ENCODE measurements at regions not wholly inside any gene's neighbourhood (a gene's known extent, or its start where the extent isn't known, plus 50 kb on each side); places are given as distances from the start of the nearest gene placed in this dataset.

GRCh38 chr2:129895526-129896082 lies 83.9 kb upstream of the RAB6C start:
- Histone ChIP-seq H3K79me2 (ENCODE audit: low read length) (no peaks in the 10 kb centered on the region), H3K9ac (ENCODE audit: low read length) (no peak overlapping the region), H4K20me1 (ENCODE audit: insufficient read depth, low read length) (no peaks in the 10 kb centered on the region), H3K9me3 (ENCODE audit: insufficient read depth, low read length) (no peaks in the 10 kb centered on the region), H3K4me3 (ENCODE audit: low read length) (no peak overlapping the region), H2AFZ (ENCODE audit: low read depth, low read length) (no peak overlapping the region), H3K27ac (ENCODE audit: low read length) (no peak overlapping the region), H3K4me1 (ENCODE audit: low read length) (no peaks in the 10 kb centered on the region), H3K4me2 (ENCODE audit: low read length) (no peak overlapping the region), H3K36me3 (replicated peaks; ENCODE audit: low read depth, low read length) (no peaks in the 10 kb centered on the region), H3K27me3 (ENCODE audit: low read depth, low read length) (no peaks in the 10 kb centered on the region; the same call in 1 of the 2 replicates)
- no peak for TF ChIP-seq EZH2phosphoT487 (IDR thresholded peaks at IDR 0.05; ENCODE audit: low read depth)
- TF ChIP-seq, protein P1, sequence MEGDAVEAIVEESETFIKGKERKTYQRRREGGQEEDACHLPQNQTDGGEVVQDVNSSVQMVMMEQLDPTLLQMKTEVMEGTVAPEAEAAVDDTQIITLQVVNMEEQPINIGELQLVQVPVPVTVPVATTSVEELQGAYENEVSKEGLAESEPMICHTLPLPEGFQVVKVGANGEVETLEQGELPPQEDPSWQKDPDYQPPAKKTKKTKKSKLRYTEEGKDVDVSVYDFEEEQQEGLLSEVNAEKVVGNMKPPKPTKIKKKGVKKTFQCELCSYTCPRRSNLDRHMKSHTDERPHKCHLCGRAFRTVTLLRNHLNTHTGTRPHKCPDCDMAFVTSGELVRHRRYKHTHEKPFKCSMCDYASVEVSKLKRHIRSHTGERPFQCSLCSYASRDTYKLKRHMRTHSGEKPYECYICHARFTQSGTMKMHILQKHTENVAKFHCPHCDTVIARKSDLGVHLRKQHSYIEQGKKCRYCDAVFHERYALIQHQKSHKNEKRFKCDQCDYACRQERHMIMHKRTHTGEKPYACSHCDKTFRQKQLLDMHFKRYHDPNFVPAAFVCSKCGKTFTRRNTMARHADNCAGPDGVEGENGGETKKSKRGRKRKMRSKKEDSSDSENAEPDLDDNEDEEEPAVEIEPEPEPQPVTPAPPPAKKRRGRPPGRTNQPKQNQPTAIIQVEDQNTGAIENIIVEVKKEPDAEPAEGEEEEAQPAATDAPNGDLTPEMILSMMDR (IDR thresholded peaks at IDR 0.05; ENCODE audit: low read depth, low read length), result no peak

DNA sequence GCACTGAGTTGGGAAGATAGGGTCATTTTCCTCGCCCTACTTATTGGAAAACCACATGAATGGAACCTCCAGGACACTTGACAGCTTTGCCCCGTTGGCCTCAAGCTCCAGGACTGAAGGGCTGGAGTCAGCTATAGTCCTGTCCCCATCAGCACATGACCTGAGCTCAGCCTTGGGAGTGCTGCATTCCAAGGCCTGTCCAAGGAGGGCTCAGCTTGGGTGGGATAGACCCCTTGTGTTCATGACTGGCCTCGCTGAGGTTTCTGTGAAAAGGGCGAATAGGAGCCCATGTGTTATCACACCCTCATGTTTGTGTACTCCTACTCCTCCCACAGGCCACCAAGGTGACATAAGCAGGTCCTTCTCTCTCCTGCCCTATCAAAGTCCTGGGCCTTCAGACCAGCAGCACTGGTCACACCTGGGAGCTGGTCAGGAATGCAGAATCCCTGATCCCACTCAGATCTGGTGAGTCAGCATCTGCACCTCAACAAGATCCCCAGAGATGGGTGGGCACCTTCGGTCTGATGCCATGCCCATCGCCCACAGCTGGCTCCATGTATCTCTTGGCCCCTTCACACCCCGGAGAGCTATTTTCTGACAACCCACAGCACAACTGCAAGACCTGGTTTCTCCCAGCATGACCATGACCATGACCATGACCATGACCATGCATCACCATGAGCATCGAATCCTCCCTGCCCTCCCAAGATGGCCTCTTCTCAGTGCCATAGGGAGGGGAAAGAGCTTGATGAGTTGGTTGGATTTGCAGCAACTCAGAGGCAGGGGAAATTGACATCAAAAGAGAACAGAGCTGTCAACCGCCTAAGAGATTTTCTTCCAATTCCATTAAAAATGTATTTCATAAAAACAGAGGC lies 83.0 kb upstream of the RAB6C start:
- Histone ChIP-seq H3K4me2 (ENCODE audit: low read length) (no peak overlapping the region), H3K4me1 (ENCODE audit: low read length) (no peaks in the 10 kb centered on the region), H4K20me1 (ENCODE audit: insufficient read depth, low read length) (no peaks in the 10 kb centered on the region), H3K79me2 (ENCODE audit: low read length) (no peaks in the 10 kb centered on the region), H3K27ac (ENCODE audit: low read length) (no peak overlapping the region), H3K36me3 (replicated peaks; ENCODE audit: low read depth, low read length) (no peaks in the 10 kb centered on the region), H3K27me3 (ENCODE audit: low read depth, low read length) (no peaks in the 10 kb centered on the region; the same call in 1 of the 2 replicates), H2AFZ (ENCODE audit: low read depth, low read length) (no peak overlapping the region), H3K9ac (ENCODE audit: low read length) (no peak overlapping the region), H3K4me3 (ENCODE audit: low read length) (no peak overlapping the region), H3K9me3 (ENCODE audit: insufficient read depth, low read length) (no peaks in the 10 kb centered on the region)
- TF ChIP-seq EZH2phosphoT487 (IDR thresholded peaks at IDR 0.05; ENCODE audit: low read depth), result no peak
- TF ChIP-seq, protein P1 (IDR thresholded peaks at IDR 0.05; ENCODE audit: low read depth, low read length), result no peak

DNA sequence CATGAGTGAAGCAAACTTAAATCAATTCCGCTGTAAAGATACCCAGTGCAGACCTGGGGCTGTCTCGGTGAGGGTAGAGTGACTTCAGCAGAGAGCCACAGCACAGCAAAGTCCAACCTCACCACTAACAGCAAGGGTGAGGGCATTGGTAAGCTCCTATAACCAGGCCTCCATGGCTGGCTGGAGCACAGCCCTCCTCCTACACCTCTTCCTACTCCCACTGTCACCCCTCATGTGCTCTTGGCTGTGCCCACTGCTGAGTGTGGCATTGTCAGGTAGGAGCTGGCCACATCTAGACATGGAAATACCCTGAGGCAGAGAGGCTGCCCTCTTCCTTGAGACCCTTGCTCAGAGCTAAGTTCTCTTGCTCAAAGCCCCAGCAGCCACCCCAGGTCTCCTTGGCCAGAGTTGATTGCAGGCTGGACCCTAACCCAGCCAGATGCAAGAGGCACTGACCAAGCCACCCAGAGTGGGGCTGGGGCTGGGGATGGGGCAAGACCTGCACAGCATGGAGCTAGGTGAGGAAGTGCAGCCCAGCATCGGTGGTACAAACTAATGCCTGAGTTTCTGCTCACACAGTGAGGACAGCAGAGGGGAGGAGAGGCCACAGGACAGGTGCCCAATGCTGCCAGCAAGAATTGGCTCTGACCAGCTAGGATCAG lies 77.6 kb upstream of the RAB6C start:
- no peaks in the 10 kb centered on the region for H4K20me1 ChIP-seq (ENCODE audit: insufficient read depth, low read length)

More for the DNA sequence above, 77.6 kb upstream of the RAB6C start:
- H3K27ac ChIP-seq (ENCODE audit: low read length), result no peak overlapping the region
- TF ChIP-seq EZH2phosphoT487 (IDR thresholded peaks at IDR 0.05; ENCODE audit: low read depth), result no peak
- TF ChIP-seq, protein P1 (IDR thresholded peaks at IDR 0.05; ENCODE audit: low read depth, low read length), result no peak
- H3K79me2 ChIP-seq (ENCODE audit: low read length), result no peaks in the 10 kb centered on the region
- H3K4me1 ChIP-seq (ENCODE audit: low read length), result no peaks in the 10 kb centered on the region
- H3K4me3 ChIP-seq (ENCODE audit: low read length), result no peak overlapping the region
- no peak overlapping the region for H2AFZ ChIP-seq (ENCODE audit: low read depth, low read length)
- H3K9me3 ChIP-seq (ENCODE audit: insufficient read depth, low read length), result no peaks in the 10 kb centered on the region
- H3K4me2 ChIP-seq (ENCODE audit: low read length), result no peak overlapping the region
- no peaks in the 10 kb centered on the region for H3K27me3 ChIP-seq (ENCODE audit: low read depth, low read length)
- no peak overlapping the region for H3K9ac ChIP-seq (ENCODE audit: low read length)
- H3K36me3 ChIP-seq (replicated peaks; ENCODE audit: low read depth, low read length), result no peaks in the 10 kb centered on the region
